HepG2 (cell line): ENCODE measurements at regions not wholly inside any gene's neighbourhood (a gene's known extent, or its start where the extent isn't known, plus 50 kb on each side); places are given as distances from the start of the nearest gene placed in this dataset.

ENCODE experiments used
- HOXA3 ChIP-seq: sonication (generic); formaldehyde crosslinking; IDR thresholded peaks from 2 replicates; pipeline ENCODE4 v1.5.0; 2020; ENCODE audit warnings: missing genetic modification reagents
- KLF6 ChIP-seq: IDR thresholded peaks from 2 replicates; pipeline ENCODE4 v1.8.0; 2016; ENCODE audit warnings: missing biosample characterization, missing genetic modification reagents
- KMT2B ChIP-seq: IDR thresholded peaks from 2 replicates; pipeline ENCODE4 v1.6.1; 2016; ENCODE audit warnings: missing genetic modification reagents, missing compliant biosample characterization
- MTF1 ChIP-seq: sonication (generic); formaldehyde crosslinking; IDR thresholded peaks from 2 replicates; pipeline ENCODE4 v1.5.0; 2020; ENCODE audit warnings: missing genetic modification reagents
- PHF5A ChIP-seq: IDR thresholded peaks from one replicate; pipeline ENCODE4 v1.6.1; 2018; ENCODE audit warnings: low read depth, missing genetic modification reagents; ENCODE audit not compliant: unreplicated experiment
- SCMH1 ChIP-seq: sonication (generic); formaldehyde crosslinking; IDR thresholded peaks from 2 replicates; pipeline ENCODE4 v1.9.0; 2021; ENCODE audit warnings: missing genetic modification reagents, mild to moderate bottlenecking, borderline replicate concordance
- ZBTB21 ChIP-seq: sonication (generic); formaldehyde crosslinking; IDR thresholded peaks from 2 replicates; pipeline ENCODE4 v1.4.0; 2020; ENCODE audit warnings: missing genetic modification reagents
- ZNF30 ChIP-seq: sonication (generic); formaldehyde crosslinking; IDR thresholded peaks from 2 replicates; pipeline ENCODE4 v1.5.0; 2020; ENCODE audit warnings: mild to moderate bottlenecking, missing genetic modification reagents
- ZNF839 ChIP-seq: sonication (generic); formaldehyde crosslinking; IDR thresholded peaks from 2 replicates; pipeline ENCODE4 v1.4.0; 2020; ENCODE audit warnings: missing genetic modification reagents, mild to moderate bottlenecking, borderline replicate concordance
- TF ChIP-seq, protein P1 (sequence below): IDR thresholded peaks from 2 replicates; pipeline ENCODE4 v1.6.1; 2016; ENCODE audit warnings: low read depth, control low read depth
- TF ChIP-seq, protein P2 (sequence below): sonication (generic); formaldehyde crosslinking; IDR thresholded peaks from 2 replicates; pipeline ENCODE4 v1.5.0; 2020; ENCODE audit warnings: missing genetic modification reagents, mild to moderate bottlenecking, borderline replicate concordance
- TF ChIP-seq, protein P3 (sequence below): sonication (generic); formaldehyde crosslinking; IDR thresholded peaks from 2 replicates; pipeline ENCODE4 v1.4.0; 2020; ENCODE audit warnings: missing genetic modification reagents, mild to moderate bottlenecking, borderline replicate concordance

DNA sequence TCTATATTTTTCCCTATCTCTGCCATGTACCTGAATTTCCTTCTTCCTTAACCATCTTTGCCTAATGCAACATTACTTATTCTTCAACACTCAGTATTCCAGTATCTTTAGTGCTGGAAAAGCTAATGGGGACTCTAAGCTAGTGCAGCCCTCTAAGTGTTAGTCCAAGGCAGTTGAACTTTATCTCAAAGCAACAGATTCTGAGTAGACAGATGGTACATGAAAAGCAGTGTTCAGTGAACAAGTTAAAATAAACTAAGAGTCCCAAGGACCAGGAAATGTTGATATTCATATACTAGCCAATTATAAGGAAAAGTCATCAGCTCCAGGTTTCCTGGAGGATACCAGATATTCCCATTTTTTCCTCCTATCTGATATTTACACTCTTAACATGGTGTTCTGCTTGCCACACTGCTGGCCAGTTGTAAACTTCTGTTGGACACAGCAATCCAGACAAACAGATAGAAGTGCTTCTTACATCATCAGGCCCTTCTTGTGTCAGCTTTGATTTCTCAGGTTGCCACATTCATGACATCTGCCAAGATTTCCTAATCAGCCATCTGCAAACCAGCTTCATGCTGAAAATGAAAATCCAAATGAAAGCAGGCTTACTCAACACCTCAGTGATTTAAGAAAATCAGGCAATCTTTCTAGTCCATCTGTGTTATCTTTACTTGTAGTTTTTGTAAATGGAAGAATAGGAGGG, 255.9 kb upstream of the POU2AF2 start (continued):
- TF ChIP-seq ZNF839 (CRISPR knock-in tag), result no peak
- no peak for TF ChIP-seq ZNF30 (CRISPR knock-in tag)
- TF ChIP-seq, protein P1, sequence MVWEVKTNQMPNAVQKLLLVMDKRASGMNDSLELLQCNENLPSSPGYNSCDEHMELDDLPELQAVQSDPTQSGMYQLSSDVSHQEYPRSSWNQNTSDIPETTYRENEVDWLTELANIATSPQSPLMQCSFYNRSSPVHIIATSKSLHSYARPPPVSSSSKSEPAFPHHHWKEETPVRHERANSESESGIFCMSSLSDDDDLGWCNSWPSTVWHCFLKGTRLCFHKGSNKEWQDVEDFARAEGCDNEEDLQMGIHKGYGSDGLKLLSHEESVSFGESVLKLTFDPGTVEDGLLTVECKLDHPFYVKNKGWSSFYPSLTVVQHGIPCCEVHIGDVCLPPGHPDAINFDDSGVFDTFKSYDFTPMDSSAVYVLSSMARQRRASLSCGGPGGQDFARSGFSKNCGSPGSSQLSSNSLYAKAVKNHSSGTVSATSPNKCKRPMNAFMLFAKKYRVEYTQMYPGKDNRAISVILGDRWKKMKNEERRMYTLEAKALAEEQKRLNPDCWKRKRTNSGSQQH, result no peak
- no peak for TF ChIP-seq KMT2B (CRISPR knock-in tag)
- no peak for TF ChIP-seq ZBTB21 (CRISPR knock-in tag)
- TF ChIP-seq, protein P2, sequence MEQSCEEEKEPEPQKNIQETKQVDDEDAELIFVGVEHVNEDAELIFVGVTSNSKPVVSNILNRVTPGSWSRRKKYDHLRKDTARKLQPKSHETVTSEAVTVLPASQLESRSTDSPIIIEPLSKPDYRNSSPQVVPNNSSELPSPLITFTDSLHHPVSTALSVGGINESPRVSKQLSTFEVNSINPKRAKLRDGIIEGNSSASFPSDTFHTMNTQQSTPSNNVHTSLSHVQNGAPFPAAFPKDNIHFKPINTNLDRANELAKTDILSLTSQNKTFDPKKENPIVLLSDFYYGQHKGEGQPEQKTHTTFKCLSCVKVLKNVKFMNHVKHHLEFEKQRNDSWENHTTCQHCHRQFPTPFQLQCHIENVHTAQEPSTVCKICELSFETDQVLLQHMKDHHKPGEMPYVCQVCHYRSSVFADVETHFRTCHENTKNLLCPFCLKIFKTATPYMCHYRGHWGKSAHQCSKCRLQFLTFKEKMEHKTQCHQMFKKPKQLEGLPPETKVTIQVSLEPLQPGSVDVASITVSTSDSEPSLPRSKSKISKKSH (CRISPR knock-in tag), result no peak
- no peak for TF ChIP-seq SCMH1
- no peak for TF ChIP-seq PHF5A (CRISPR knock-in tag)
- no peak for TF ChIP-seq HOXA3 (CRISPR knock-in tag)
- TF ChIP-seq KLF6 (CRISPR knock-in tag), result no peak
- TF ChIP-seq MTF1 (CRISPR knock-in tag), result no peak
- TF ChIP-seq, protein P3, sequence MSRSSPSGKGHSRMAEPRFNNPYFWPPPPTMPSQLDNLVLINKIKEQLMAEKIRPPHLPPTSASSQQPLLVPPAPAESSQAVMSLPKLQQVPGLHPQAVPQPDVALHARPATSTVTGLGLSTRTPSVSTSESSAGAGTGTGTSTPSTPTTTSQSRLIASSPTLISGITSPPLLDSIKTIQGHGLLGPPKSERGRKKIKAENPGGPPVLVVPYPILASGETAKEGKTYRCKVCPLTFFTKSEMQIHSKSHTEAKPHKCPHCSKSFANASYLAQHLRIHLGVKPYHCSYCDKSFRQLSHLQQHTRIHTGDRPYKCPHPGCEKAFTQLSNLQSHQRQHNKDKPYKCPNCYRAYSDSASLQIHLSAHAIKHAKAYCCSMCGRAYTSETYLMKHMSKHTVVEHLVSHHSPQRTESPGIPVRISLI (CRISPR knock-in tag), result no peak
